ENCODE measurements at regions not wholly inside any gene's neighbourhood (a gene's known extent, or its start where the extent isn't known, plus 50 kb on each side); places are given as distances from the start of the nearest gene placed in this dataset.

DNA sequence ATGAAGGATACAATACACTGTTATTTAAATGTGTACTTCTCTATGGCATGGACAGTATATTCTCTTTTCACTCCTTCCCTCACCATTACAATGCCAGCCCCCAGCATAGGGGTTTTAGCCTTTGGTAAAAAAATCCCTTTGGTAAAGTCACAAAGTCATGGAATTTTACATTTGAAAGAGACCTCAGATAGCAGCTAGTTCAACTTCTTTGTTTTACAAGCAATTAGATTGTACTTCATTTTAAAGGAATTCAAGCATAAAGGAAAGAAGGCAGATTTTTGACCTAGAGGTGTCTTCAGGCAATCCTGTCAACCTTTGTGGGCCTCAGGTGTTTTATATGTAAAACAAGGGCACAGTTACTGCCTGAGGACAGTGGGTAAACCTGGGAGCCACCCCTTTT is 1188.4 kb upstream of the AUTS2 start (continued):
- TF ChIP-seq, protein P1, sequence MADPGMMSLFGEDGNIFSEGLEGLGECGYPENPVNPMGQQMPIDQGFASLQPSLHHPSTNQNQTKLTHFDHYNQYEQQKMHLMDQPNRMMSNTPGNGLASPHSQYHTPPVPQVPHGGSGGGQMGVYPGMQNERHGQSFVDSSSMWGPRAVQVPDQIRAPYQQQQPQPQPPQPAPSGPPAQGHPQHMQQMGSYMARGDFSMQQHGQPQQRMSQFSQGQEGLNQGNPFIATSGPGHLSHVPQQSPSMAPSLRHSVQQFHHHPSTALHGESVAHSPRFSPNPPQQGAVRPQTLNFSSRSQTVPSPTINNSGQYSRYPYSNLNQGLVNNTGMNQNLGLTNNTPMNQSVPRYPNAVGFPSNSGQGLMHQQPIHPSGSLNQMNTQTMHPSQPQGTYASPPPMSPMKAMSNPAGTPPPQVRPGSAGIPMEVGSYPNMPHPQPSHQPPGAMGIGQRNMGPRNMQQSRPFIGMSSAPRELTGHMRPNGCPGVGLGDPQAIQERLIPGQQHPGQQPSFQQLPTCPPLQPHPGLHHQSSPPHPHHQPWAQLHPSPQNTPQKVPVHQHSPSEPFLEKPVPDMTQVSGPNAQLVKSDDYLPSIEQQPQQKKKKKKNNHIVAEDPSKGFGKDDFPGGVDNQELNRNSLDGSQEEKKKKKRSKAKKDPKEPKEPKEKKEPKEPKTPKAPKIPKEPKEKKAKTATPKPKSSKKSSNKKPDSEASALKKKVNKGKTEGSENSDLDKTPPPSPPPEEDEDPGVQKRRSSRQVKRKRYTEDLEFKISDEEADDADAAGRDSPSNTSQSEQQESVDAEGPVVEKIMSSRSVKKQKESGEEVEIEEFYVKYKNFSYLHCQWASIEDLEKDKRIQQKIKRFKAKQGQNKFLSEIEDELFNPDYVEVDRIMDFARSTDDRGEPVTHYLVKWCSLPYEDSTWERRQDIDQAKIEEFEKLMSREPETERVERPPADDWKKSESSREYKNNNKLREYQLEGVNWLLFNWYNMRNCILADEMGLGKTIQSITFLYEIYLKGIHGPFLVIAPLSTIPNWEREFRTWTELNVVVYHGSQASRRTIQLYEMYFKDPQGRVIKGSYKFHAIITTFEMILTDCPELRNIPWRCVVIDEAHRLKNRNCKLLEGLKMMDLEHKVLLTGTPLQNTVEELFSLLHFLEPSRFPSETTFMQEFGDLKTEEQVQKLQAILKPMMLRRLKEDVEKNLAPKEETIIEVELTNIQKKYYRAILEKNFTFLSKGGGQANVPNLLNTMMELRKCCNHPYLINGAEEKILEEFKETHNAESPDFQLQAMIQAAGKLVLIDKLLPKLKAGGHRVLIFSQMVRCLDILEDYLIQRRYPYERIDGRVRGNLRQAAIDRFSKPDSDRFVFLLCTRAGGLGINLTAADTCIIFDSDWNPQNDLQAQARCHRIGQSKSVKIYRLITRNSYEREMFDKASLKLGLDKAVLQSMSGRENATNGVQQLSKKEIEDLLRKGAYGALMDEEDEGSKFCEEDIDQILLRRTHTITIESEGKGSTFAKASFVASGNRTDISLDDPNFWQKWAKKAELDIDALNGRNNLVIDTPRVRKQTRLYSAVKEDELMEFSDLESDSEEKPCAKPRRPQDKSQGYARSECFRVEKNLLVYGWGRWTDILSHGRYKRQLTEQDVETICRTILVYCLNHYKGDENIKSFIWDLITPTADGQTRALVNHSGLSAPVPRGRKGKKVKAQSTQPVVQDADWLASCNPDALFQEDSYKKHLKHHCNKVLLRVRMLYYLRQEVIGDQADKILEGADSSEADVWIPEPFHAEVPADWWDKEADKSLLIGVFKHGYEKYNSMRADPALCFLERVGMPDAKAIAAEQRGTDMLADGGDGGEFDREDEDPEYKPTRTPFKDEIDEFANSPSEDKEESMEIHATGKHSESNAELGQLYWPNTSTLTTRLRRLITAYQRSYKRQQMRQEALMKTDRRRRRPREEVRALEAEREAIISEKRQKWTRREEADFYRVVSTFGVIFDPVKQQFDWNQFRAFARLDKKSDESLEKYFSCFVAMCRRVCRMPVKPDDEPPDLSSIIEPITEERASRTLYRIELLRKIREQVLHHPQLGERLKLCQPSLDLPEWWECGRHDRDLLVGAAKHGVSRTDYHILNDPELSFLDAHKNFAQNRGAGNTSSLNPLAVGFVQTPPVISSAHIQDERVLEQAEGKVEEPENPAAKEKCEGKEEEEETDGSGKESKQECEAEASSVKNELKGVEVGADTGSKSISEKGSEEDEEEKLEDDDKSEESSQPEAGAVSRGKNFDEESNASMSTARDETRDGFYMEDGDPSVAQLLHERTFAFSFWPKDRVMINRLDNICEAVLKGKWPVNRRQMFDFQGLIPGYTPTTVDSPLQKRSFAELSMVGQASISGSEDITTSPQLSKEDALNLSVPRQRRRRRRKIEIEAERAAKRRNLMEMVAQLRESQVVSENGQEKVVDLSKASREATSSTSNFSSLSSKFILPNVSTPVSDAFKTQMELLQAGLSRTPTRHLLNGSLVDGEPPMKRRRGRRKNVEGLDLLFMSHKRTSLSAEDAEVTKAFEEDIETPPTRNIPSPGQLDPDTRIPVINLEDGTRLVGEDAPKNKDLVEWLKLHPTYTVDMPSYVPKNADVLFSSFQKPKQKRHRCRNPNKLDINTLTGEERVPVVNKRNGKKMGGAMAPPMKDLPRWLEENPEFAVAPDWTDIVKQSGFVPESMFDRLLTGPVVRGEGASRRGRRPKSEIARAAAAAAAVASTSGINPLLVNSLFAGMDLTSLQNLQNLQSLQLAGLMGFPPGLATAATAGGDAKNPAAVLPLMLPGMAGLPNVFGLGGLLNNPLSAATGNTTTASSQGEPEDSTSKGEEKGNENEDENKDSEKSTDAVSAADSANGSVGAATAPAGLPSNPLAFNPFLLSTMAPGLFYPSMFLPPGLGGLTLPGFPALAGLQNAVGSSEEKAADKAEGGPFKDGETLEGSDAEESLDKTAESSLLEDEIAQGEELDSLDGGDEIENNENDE (IDR thresholded peaks at IDR 0.05; ENCODE audit: insufficient replicate concordance, low read length): peak; percentile 58
- TF ChIP-seq POLR2AphosphoS5 (IDR thresholded peaks at IDR 0.05; ENCODE audit: low read depth, low read length): no peak
- TF ChIP-seq POLR2A (IDR thresholded peaks at IDR 0.05; ENCODE audit: control extremely low read depth in 1 of 2, low read depth in 2 of 2, low read length in 2 of 2): no peak
- TF ChIP-seq SRF (IDR thresholded peaks at IDR 0.05; ENCODE audit: low read depth, low read length): no peak
- TF ChIP-seq HDAC6 (IDR thresholded peaks at IDR 0.05; ENCODE audit: low read depth, low read length): no peak

All from H1 (cell line).